Nephron progenitor cell (in vitro differentiated cells): ENCODE measurements at regions not wholly inside any gene's neighbourhood (a gene's known extent, or its start where the extent isn't known, plus 50 kb on each side); places are given as distances from the start of the nearest gene placed in this dataset.
A peak's percentile ranks its signal among the peaks of the same experiment; 100 is the strongest.

Experiments used
- DNase-seq: peaks from one replicate; pipeline ENCODE4 v3.0.0; 2021
- H3K27ac Mint-ChIP-seq: 2 replicates; pipeline ENCODE4 v1.8.0; 2021; ENCODE audit warnings: mild to moderate bottlenecking, moderate library complexity, mixed read lengths
- H3K27me3 Mint-ChIP-seq: 2 replicates; pipeline ENCODE4 v1.8.0; 2021; ENCODE audit warnings: mild to moderate bottlenecking, low read depth, mixed read lengths; ENCODE audit not compliant: poor library complexity
- H3K36me3 Mint-ChIP-seq: 2 replicates; pipeline ENCODE4 v1.8.0; 2021; ENCODE audit warnings: low read depth, mixed read lengths
- H3K4me1 Mint-ChIP-seq: 2 replicates; pipeline ENCODE4 v1.8.0; 2021; ENCODE audit warnings: mixed read lengths
- H3K4me3 Mint-ChIP-seq: 2 replicates; pipeline ENCODE4 v1.8.0; 2021; ENCODE audit warnings: mild to moderate bottlenecking, moderate library complexity, mixed read lengths
- H3K9me3 Mint-ChIP-seq: 2 replicates; pipeline ENCODE4 v1.8.0; 2021; ENCODE audit warnings: mild to moderate bottlenecking, moderate library complexity, mixed read lengths
- CTCF ChIP-seq: fragments of 200-600 bp; sonication (generic); IDR thresholded peaks from 2 replicates; pipeline ENCODE4 v1.5.0; 2021; ENCODE audit warnings: antibody characterized with exemption

DNA sequence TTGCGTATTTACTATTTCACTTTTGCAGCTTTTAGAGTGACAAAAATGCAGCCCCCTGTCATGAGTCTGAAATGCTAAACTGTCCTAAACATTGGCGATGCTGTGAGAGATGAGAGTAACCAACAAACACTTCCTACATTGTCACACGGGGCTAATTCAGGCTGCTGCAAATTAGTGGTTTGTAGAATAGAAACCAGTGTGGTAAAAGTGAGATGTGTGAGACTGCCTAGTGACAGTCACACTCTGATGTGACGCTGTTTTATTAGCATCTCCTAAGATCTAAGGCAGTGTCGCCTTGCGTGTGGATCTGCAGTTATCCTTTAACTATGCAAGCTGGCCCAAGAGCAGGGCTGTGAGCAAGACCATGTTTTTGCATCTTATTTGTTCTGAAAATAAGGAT is 800.2 kb upstream of the TENM3 start:
- DNase-seq: no peak
- TF ChIP-seq CTCF: no peak
- Mint-ChIP-seq H3K4me3 (no peak overlapping the region), H3K9me3 (no peaks in the 10 kb centered on the region), H3K4me1 (peaks cover 6% of the 10 kb centered on the region), H3K36me3 (no peaks in the 10 kb centered on the region), H3K27ac (no peak overlapping the region), H3K27me3 (peaks cover 4% of the 10 kb centered on the region)

DNA sequence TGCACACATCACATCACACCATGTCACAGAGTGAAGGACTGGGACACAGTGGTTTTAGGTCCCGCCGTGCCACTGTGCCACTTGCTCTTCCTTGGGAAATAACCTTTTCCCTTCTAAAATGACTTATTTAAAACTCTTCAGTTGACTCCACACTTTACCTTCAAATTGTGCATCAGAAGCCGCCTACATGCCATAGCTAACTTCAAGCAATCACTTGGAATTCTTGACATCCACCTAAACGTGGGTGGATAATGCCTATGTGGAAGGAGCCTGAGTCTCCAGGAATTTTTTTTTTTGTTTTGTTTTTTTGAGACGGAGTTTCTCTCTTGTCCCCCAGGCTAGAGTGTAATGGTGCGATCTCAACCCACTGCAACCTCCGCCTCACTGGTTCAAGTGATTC is 777.4 kb upstream of the TENM3 start:
- no peak for TF ChIP-seq CTCF
- Mint-ChIP-seq H3K27me3 (no peaks in the 10 kb centered on the region), H3K9me3 (no peaks in the 10 kb centered on the region), H3K27ac (no peak overlapping the region), H3K4me1 (peaks cover 3% of the 10 kb centered on the region), H3K36me3 (no peaks in the 10 kb centered on the region), H3K4me3 (no peak overlapping the region)
- no peak for DNase-seq

- TF ChIP-seq CTCF: no peak
- Mint-ChIP-seq H3K4me1 (peaks cover 3% of the 10 kb centered on the region), H3K9me3 (no peaks in the 10 kb centered on the region), H3K36me3 (no peaks in the 10 kb centered on the region), H3K27ac (no peak overlapping the region), H3K27me3 (no peaks in the 10 kb centered on the region), H3K4me3 (no peak overlapping the region)
- DNase-seq: no peak
Measured at GRCh38 chr4:181468451-181468850, 774.8 kb upstream of the TENM3 start.

DNA sequence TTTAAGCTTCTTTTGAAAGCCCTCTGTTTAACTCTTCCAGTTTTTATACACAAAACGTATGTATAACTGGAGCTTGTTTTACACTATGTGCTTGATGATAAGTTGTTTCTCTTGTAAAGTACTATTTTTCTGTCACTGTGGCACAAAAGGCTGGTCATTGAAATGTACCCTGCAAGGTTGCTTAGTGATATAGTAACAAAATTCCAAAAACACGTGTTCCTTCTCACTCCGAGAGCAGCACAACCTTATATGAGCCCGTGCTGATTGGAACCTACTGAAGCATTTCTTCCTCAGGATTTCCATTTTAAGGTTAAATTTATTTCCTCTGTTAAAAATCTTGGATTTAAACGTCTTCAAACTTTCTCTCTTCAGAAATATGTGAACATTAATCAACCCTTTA is 772.9 kb upstream of the TENM3 start:
- H3K4me3 Mint-ChIP-seq: no peak overlapping the region
- no peak overlapping the region for H3K27ac Mint-ChIP-seq
- H3K27me3 Mint-ChIP-seq: peaks cover 3% of the 10 kb centered on the region
- no peak for TF ChIP-seq CTCF
- H3K9me3 Mint-ChIP-seq: no peaks in the 10 kb centered on the region
- no peak for DNase-seq
- peaks cover 4% of the 10 kb centered on the region for H3K4me1 Mint-ChIP-seq
- no peaks in the 10 kb centered on the region for H3K36me3 Mint-ChIP-seq

GRCh38 chr4:181475359-181475758 is 767.8 kb upstream of the TENM3 start:
- Mint-ChIP-seq H3K4me3 (no peak overlapping the region), H3K4me1 (peaks cover 13% of the 10 kb centered on the region), H3K9me3 (no peaks in the 10 kb centered on the region), H3K27me3 (peaks cover 3% of the 10 kb centered on the region), H3K36me3 (no peaks in the 10 kb centered on the region), H3K27ac (no peak overlapping the region)
- DNase-seq: no peak
- no peak for TF ChIP-seq CTCF

DNA sequence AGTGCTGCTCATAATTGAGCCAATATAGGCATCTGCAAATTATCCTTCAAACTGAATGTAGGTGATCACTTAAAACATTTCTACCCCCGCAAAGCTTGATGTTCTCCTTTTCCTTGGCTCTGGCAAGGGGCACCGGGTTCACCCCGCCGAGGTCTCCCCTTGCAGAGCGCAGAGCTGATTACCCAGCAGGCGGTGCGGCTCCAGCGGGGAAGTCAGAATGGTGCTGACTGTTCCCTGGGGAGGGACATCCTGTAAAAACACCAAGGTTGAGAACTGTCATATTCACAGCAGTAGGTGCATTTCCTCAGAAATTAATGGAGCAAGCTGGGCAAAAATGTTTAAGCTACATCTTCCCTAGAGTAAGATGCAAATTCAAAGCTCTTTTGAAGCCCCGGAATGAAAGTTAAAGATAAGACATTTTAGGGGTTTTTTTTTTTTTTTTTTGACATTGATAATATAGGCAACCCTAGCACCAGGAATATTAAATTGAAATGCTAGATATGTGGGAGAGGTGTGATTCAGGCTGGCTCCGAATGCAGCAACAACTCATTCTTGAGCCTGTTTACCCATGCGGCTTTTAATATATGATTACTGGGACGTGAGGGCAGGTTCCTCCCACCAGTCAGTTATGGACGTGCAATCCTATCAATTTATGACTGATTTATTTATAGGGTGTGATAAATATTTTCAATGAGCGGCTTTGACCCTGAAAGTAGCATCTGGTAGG is 767.3 kb upstream of the TENM3 start:
- no peaks in the 10 kb centered on the region for H3K9me3 Mint-ChIP-seq
- H3K27me3 Mint-ChIP-seq: peaks cover 3% of the 10 kb centered on the region
- H3K27ac Mint-ChIP-seq: peak overlapping the region; percentile 22
- peak overlapping the region; percentile 37 for H3K4me3 Mint-ChIP-seq
- TF ChIP-seq CTCF: no peak
- no peaks in the 10 kb centered on the region for H3K36me3 Mint-ChIP-seq
- peaks cover 11% of the 10 kb centered on the region for H3K4me1 Mint-ChIP-seq
- DNase-seq: peak; percentile 23
